ENCODE measurements at regions not wholly inside any gene's neighbourhood (a gene's known extent, or its start where the extent isn't known, plus 50 kb on each side); places are given as distances from the start of the nearest gene placed in this dataset.

DNA sequence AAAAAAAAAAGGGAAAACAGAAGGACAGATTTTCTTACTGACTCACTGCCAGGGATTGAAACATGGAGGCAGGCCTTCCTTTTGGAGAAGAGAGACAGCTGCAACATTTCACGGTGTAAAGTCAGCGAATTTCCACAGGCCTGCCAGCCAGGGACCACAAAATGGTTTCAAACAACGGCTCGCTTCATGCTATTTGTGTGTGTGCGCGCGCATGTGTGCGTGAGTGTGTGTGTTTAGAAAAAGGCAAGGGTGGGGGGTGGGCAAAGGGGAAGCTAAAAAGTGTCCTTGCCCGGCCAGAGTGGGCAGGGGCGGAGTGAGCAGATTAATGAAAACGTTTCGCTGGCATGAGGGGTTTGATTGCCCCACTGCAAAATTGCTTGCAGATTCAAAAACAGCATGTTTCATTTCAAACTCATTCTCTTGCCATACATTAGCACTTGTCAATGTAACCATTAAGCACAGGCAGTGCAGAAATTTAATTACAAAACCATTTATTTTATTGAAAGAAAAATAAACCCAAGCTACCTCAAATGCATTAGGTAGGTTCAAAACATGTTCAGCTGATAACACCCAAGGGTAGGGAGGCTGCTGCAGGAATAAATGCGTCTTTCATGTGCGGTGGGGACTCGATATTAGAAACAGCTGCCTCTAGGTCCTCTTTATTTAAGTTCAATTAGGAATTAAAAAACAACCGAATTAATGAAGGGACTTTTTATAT, 182.1 kb upstream of the SIX2 start:
- no peaks in the 10 kb centered on the region for H3K9me3 ChIP-seq (ENCODE audit: low read length)
- no TSS peak for BruUV-seq (replicated peaks)
- no peaks in the 10 kb centered on the region for H3F3A ChIP-seq (ENCODE audit: low read length, unreplicated experiment)
- H3K36me3 ChIP-seq (ENCODE audit: low read depth, low read length), result no peaks in the 10 kb centered on the region
- no peak overlapping the region for H3K4me3 ChIP-seq (ENCODE audit: low read length)
- ATAC-seq (no peak), DNase-seq (no peak)
- no peak overlapping the region for H3K4me2 ChIP-seq (ENCODE audit: low read length)
- H3K9me2 ChIP-seq (replicated peaks; ENCODE audit: low read length), result no peaks in the 10 kb centered on the region
- no peak overlapping the region for H3K27ac ChIP-seq (ENCODE audit: low read length)
- TF ChIP-seq EZH2phosphoT487 (IDR thresholded peaks at IDR 0.05; ENCODE audit: borderline replicate concordance, low read length), result no peak
- TF ChIP-seq, protein P1, sequence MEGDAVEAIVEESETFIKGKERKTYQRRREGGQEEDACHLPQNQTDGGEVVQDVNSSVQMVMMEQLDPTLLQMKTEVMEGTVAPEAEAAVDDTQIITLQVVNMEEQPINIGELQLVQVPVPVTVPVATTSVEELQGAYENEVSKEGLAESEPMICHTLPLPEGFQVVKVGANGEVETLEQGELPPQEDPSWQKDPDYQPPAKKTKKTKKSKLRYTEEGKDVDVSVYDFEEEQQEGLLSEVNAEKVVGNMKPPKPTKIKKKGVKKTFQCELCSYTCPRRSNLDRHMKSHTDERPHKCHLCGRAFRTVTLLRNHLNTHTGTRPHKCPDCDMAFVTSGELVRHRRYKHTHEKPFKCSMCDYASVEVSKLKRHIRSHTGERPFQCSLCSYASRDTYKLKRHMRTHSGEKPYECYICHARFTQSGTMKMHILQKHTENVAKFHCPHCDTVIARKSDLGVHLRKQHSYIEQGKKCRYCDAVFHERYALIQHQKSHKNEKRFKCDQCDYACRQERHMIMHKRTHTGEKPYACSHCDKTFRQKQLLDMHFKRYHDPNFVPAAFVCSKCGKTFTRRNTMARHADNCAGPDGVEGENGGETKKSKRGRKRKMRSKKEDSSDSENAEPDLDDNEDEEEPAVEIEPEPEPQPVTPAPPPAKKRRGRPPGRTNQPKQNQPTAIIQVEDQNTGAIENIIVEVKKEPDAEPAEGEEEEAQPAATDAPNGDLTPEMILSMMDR (conservative IDR thresholded peaks at IDR 0.05; ENCODE audit: low read depth, low read length), result no peak
- TF ChIP-seq EZH2 (IDR thresholded peaks at IDR 0.05; ENCODE audit: low read length, unreplicated experiment), result no peak
- H4K20me1 ChIP-seq (ENCODE audit: low read length), result no peaks in the 10 kb centered on the region
- peaks cover 8% of the 10 kb centered on the region for H3K4me1 ChIP-seq (ENCODE audit: insufficient read depth, low read length)
- ChIA-PET CTCF (no interaction called here), POLR2A (ENCODE audit: unreplicated experiment) (no interaction called here)
- no peak overlapping the region for H3K9ac ChIP-seq (ENCODE audit: low read length)
- H3K79me2 ChIP-seq (ENCODE audit: low read length), result no peaks in the 10 kb centered on the region
- no peak overlapping the region for H2AFZ ChIP-seq (ENCODE audit: low read length)
- H3K27me3 ChIP-seq (ENCODE audit: low read length), result no peaks in the 10 kb centered on the region
- intact Hi-C loops (cut with micrococcal nuclease), result no loop called here

GRCh38 chr2:45190481-45190942, 181.3 kb upstream of the SIX2 start:
- peak; percentile 56 for DNase-seq
- POLR2A ChIA-PET (ENCODE audit: unreplicated experiment), result no interaction called here
- BruUV-seq (replicated peaks), result no TSS peak
- CTCF ChIA-PET, result no interaction called here
- H3F3A ChIP-seq (ENCODE audit: low read length, unreplicated experiment), result no peaks in the 10 kb centered on the region
- H3K4me1 ChIP-seq (ENCODE audit: insufficient read depth, low read length), result peaks cover 9% of the 10 kb centered on the region
- H2AFZ ChIP-seq (ENCODE audit: low read length), result peak overlapping the region; percentile 13
- H3K79me2 ChIP-seq (ENCODE audit: low read length), result no peaks in the 10 kb centered on the region
- no peaks in the 10 kb centered on the region for H3K36me3 ChIP-seq (ENCODE audit: low read depth, low read length)
- H3K27ac ChIP-seq (ENCODE audit: low read length), result peak overlapping the region; percentile 23
- no peaks in the 10 kb centered on the region for H3K9me3 ChIP-seq (ENCODE audit: low read length)
- no peaks in the 10 kb centered on the region for H3K27me3 ChIP-seq (ENCODE audit: low read length)
- H3K9ac ChIP-seq (ENCODE audit: low read length), result peak overlapping the region; percentile 13; the same call in 1 of the 2 replicates
- TF ChIP-seq EZH2phosphoT487 (IDR thresholded peaks at IDR 0.05; ENCODE audit: borderline replicate concordance, low read length) (no peak), EZH2 (IDR thresholded peaks at IDR 0.05; ENCODE audit: low read length, unreplicated experiment) (no peak)
- TF ChIP-seq, protein P1 (conservative IDR thresholded peaks at IDR 0.05; ENCODE audit: low read depth, low read length), result no peak
- no peak overlapping the region for H3K4me2 ChIP-seq (ENCODE audit: low read length)
- ATAC-seq, result peak; percentile 86
- no peak overlapping the region for H3K4me3 ChIP-seq (ENCODE audit: low read length)
- H3K9me2 ChIP-seq (replicated peaks; ENCODE audit: low read length), result no peaks in the 10 kb centered on the region
- H4K20me1 ChIP-seq (ENCODE audit: low read length), result no peaks in the 10 kb centered on the region
- intact Hi-C loops (cut with micrococcal nuclease), result no loop called here

GRCh38 chr2:45184606-45185005, 175.4 kb upstream of the SIX2 start:
- Histone ChIP-seq H3K27me3 (ENCODE audit: low read length) (no peaks in the 10 kb centered on the region), H3K9me2 (replicated peaks; ENCODE audit: low read length) (no peaks in the 10 kb centered on the region), H3K4me1 (ENCODE audit: insufficient read depth, low read length) (peaks cover 21% of the 10 kb centered on the region), H4K20me1 (ENCODE audit: low read length) (no peaks in the 10 kb centered on the region), H3K79me2 (ENCODE audit: low read length) (no peaks in the 10 kb centered on the region), H3K9ac (ENCODE audit: low read length) (peak overlapping the region; percentile 53), H2AFZ (ENCODE audit: low read length) (0 out of 2 replicates have a peak overlapping the region, but pooled peaks have one; percentile 51), H3K4me2 (ENCODE audit: low read length) (peak overlapping the region; percentile 68), H3K36me3 (ENCODE audit: low read depth, low read length) (no peaks in the 10 kb centered on the region), H3F3A (ENCODE audit: low read length, unreplicated experiment) (no peaks in the 10 kb centered on the region), H3K9me3 (ENCODE audit: low read length) (no peaks in the 10 kb centered on the region), H3K4me3 (ENCODE audit: low read length) (no peak overlapping the region), H3K27ac (ENCODE audit: low read length) (peak overlapping the region; percentile 96)
- DNase-seq (peak; percentile 95), ATAC-seq (peak; percentile 98)
- TF ChIP-seq EZH2phosphoT487 (IDR thresholded peaks at IDR 0.05; ENCODE audit: borderline replicate concordance, low read length), result no peak
- TF ChIP-seq, protein P1 (conservative IDR thresholded peaks at IDR 0.05; ENCODE audit: low read depth, low read length), result no peak
- ChIA-PET POLR2A (ENCODE audit: unreplicated experiment) (interaction anchor here (0.5 kb wide), 1 partner anchor 33 kb away, joined by 5 read pairs; no protein-coding TSS in a partner anchor), CTCF (no interaction called here)
- intact Hi-C loops (cut with micrococcal nuclease), result no loop called here
- no TSS peak for BruUV-seq (replicated peaks)
